CD8-positive, alpha-beta memory T cell (primary cell): ENCODE measurements at regions not wholly inside any gene's neighbourhood (a gene's known extent, or its start where the extent isn't known, plus 50 kb on each side); places are given as distances from the start of the nearest gene placed in this dataset.

Experiments
- CTCF ChIA-PET: fragments of 350-600 bp; sonication (Branson Sonifier 250); formaldehyde crosslinking; loops from one replicate; lab custom pipeline; 2021; ENCODE audit warnings: antibody characterized with exemption; lab: Charles Lee
- POLR2A ChIA-PET: fragments of 350-600 bp; sonication (Branson Sonifier 250); formaldehyde crosslinking; loops from one replicate; lab custom pipeline; 2021; ENCODE audit warnings: antibody characterized with exemption; lab: Charles Lee
- DNase-seq, 5 donors: peaks; one replicate each; pipeline versions ENCODE4 v3.0.0 to v3.0.0-alpha.2; 2020 to 2022; ENCODE audit warnings: mixed read lengths in 1 of 5
- H3K27ac ChIP-seq: one replicate; pipeline ENCODE4 v1.7.0; 2013; ENCODE audit warnings: low read depth, mild to moderate bottlenecking, low read length, moderate library complexity
- H3K27me3 ChIP-seq: 2 replicates; pipeline ENCODE4 v1.7.0; 2013; ENCODE audit warnings: low read length, mild to moderate bottlenecking; ENCODE audit not compliant: insufficient read depth, poor library complexity, severe bottlenecking
- H3K36me3 ChIP-seq: 2 replicates; pipeline ENCODE4 v1.7.0; 2013; ENCODE audit warnings: mild to moderate bottlenecking, low read length, moderate library complexity; ENCODE audit not compliant: insufficient read depth
- H3K4me1 ChIP-seq: 2 replicates; pipeline ENCODE4 v1.7.0; 2013; ENCODE audit warnings: mild to moderate bottlenecking, low read length, moderate library complexity; ENCODE audit not compliant: insufficient read depth
- H3K4me3 ChIP-seq: 2 replicates; pipeline ENCODE4 v1.7.0; 2013; ENCODE audit warnings: mild to moderate bottlenecking, low read length
- H3K9me3 ChIP-seq: 2 replicates; pipeline ENCODE4 v1.7.0; 2013; ENCODE audit warnings: mild to moderate bottlenecking, low read length
- H3K27ac Mint-ChIP-seq, 8 donors: one replicate each; pipeline ENCODE4 v1.8.0; 2020 to 2021; ENCODE audit warnings: mixed read lengths in 8 of 8, mild to moderate bottlenecking in 6 of 8, inconsistent platforms in 3 of 8, moderate library complexity in 3 of 8
- H3K27me3 Mint-ChIP-seq, 2 donors: one replicate each; pipeline ENCODE4 v1.8.0; 2020 to 2021; ENCODE audit warnings: mixed read lengths in 2 of 2, mild to moderate bottlenecking in 1 of 2, moderate library complexity in 1 of 2
- H3K36me3 Mint-ChIP-seq, 3 donors: one replicate each; pipeline ENCODE4 v1.8.0; 2020 to 2021; ENCODE audit warnings: mixed read lengths in 3 of 3, inconsistent platforms in 1 of 3, mild to moderate bottlenecking in 1 of 3
- H3K4me1 Mint-ChIP-seq, 3 donors: one replicate each; pipeline ENCODE4 v1.8.0; 2020 to 2021; ENCODE audit warnings: mixed read lengths in 3 of 3, inconsistent platforms in 1 of 3, mild to moderate bottlenecking in 1 of 3
- H3K4me3 Mint-ChIP-seq, 7 donors: one replicate each; pipeline ENCODE4 v1.8.0; 2020 to 2021; ENCODE audit warnings: mixed read lengths in 7 of 7, mild to moderate bottlenecking in 6 of 7, moderate library complexity in 4 of 7, inconsistent platforms in 2 of 7
- H3K9me3 Mint-ChIP-seq, 5 donors: one replicate each; pipeline ENCODE4 v1.8.0; 2020 to 2022; ENCODE audit warnings: mixed read lengths in 5 of 5, mild to moderate bottlenecking in 3 of 5, moderate library complexity in 2 of 5, inconsistent platforms in 1 of 5

GRCh38 chr20:51960047-51960675 lies 157.8 kb upstream of the SALL4 start:
- no peaks in the 10 kb centered on the region for H3K27me3 ChIP-seq
- no peak for DNase-seq
- peaks cover 0 to 8% (median 5%) of the 10 kb centered on the region in 3 donors for H3K4me1 Mint-ChIP-seq
- H3K27ac Mint-ChIP-seq, result no peak overlapping the region
- H3K4me3 ChIP-seq, result no peak overlapping the region
- H3K9me3 ChIP-seq, result no peaks in the 10 kb centered on the region
- no peaks in the 10 kb centered on the region for H3K36me3 Mint-ChIP-seq
- no peaks in the 10 kb centered on the region for H3K4me1 ChIP-seq
- H3K27ac ChIP-seq, result no peak overlapping the region
- ChIA-PET CTCF (no interaction called here), POLR2A (no interaction called here)
- peaks cover 5 to 24% of the 10 kb centered on the region in 2 donors for H3K27me3 Mint-ChIP-seq
- no peaks in the 10 kb centered on the region for H3K36me3 ChIP-seq
- no peak overlapping the region for H3K4me3 Mint-ChIP-seq
- no peaks in the 10 kb centered on the region for H3K9me3 Mint-ChIP-seq

- H3K4me1 ChIP-seq, result no peaks in the 10 kb centered on the region
- Mint-ChIP-seq H3K9me3 (no peaks in the 10 kb centered on the region), H3K27ac (no peak overlapping the region), H3K4me1 (peaks cover 0 to 8% (median 5%) of the 10 kb centered on the region in 3 donors), H3K27me3 (peaks cover 5 to 27% of the 10 kb centered on the region in 2 donors), H3K36me3 (no peaks in the 10 kb centered on the region), H3K4me3 (no peak overlapping the region)
- CTCF ChIA-PET, result no interaction called here
- no peak for DNase-seq
- POLR2A ChIA-PET, result no interaction called here
- H3K27ac ChIP-seq, result no peak overlapping the region
- H3K4me3 ChIP-seq, result no peak overlapping the region
- no peaks in the 10 kb centered on the region for H3K36me3 ChIP-seq
- no peaks in the 10 kb centered on the region for H3K9me3 ChIP-seq
- H3K27me3 ChIP-seq, result no peaks in the 10 kb centered on the region
Observed at GRCh38 chr20:51959066-51959542, 156.8 kb upstream of the SALL4 start.

GRCh38 chr20:51958099-51959065 lies 156.1 kb upstream of the SALL4 start:
- no peaks in the 10 kb centered on the region for H3K36me3 ChIP-seq
- CTCF ChIA-PET, result no interaction called here
- no peaks in the 10 kb centered on the region for H3K36me3 Mint-ChIP-seq

GRCh38 chr20:51955756-51956155 lies 153.4 kb upstream of the SALL4 start:
- H3K4me3 Mint-ChIP-seq, result no peak overlapping the region
- no peaks in the 10 kb centered on the region for H3K4me1 ChIP-seq
- DNase-seq, result no peak
- H3K36me3 ChIP-seq, result no peaks in the 10 kb centered on the region
- peaks cover 3 to 23% of the 10 kb centered on the region in 2 donors for H3K27me3 Mint-ChIP-seq
- no peaks in the 10 kb centered on the region for H3K9me3 ChIP-seq
- no peak overlapping the region for H3K27ac Mint-ChIP-seq
- POLR2A ChIA-PET, result no interaction called here
- H3K4me1 Mint-ChIP-seq, result peaks cover 0 to 8% (median 5%) of the 10 kb centered on the region in 3 donors
- H3K36me3 Mint-ChIP-seq, result no peaks in the 10 kb centered on the region
- H3K27me3 ChIP-seq, result no peaks in the 10 kb centered on the region
- CTCF ChIA-PET, result no interaction called here
- no peak overlapping the region for H3K4me3 ChIP-seq
- no peaks in the 10 kb centered on the region for H3K9me3 Mint-ChIP-seq
- H3K27ac ChIP-seq, result no peak overlapping the region

More at GRCh38 chr20:51958099-51959065, 156.1 kb upstream of the SALL4 start:
- Histone ChIP-seq H3K4me3 (no peak overlapping the region), H3K9me3 (no peaks in the 10 kb centered on the region), H3K27me3 (no peaks in the 10 kb centered on the region), H3K4me1 (no peaks in the 10 kb centered on the region), H3K27ac (no peak overlapping the region)
- Mint-ChIP-seq H3K27ac (peak overlapping the region in 1 of 8 donors; percentile 28), H3K9me3 (no peaks in the 10 kb centered on the region), H3K4me1 (peaks cover 0 to 8% (median 5%) of the 10 kb centered on the region in 3 donors), H3K4me3 (no peak overlapping the region), H3K27me3 (peaks cover 5 to 32% of the 10 kb centered on the region in 2 donors)
- DNase-seq, result no peak
- POLR2A ChIA-PET, result no interaction called here

- no peaks in the 10 kb centered on the region for H3K4me1 ChIP-seq
- no peak for DNase-seq
Observed at GRCh38 chr20:51953731-51954340, 151.5 kb upstream of the SALL4 start.

GRCh38 chr20:51950926-51951325 lies 148.6 kb upstream of the SALL4 start:
- Mint-ChIP-seq H3K9me3 (no peaks in the 10 kb centered on the region), H3K4me3 (no peak overlapping the region), H3K27ac (no peak overlapping the region), H3K4me1 (no peaks in the 10 kb centered on the region), H3K36me3 (no peaks in the 10 kb centered on the region), H3K27me3 (peaks cover 1 to 8% of the 10 kb centered on the region in 2 donors)
- H3K4me3 ChIP-seq, result no peak overlapping the region
- ChIA-PET CTCF (no interaction called here), POLR2A (no interaction called here)
- H3K9me3 ChIP-seq, result no peaks in the 10 kb centered on the region
- no peak for DNase-seq
- no peaks in the 10 kb centered on the region for H3K4me1 ChIP-seq
- no peak overlapping the region for H3K27ac ChIP-seq
- H3K27me3 ChIP-seq, result no peaks in the 10 kb centered on the region
- no peaks in the 10 kb centered on the region for H3K36me3 ChIP-seq

More at GRCh38 chr20:51953731-51954340, 151.5 kb upstream of the SALL4 start:
- H3K4me3 Mint-ChIP-seq, result no peak overlapping the region
- no peak overlapping the region for H3K27ac ChIP-seq
- H3K27ac Mint-ChIP-seq, result no peak overlapping the region
- no peaks in the 10 kb centered on the region for H3K9me3 Mint-ChIP-seq
- H3K27me3 Mint-ChIP-seq, result peaks cover 1 to 8% of the 10 kb centered on the region in 2 donors
- no peaks in the 10 kb centered on the region for H3K9me3 ChIP-seq
- H3K36me3 ChIP-seq, result no peaks in the 10 kb centered on the region
- ChIA-PET CTCF (no interaction called here), POLR2A (no interaction called here)
- no peak overlapping the region for H3K4me3 ChIP-seq
- no peaks in the 10 kb centered on the region for H3K36me3 Mint-ChIP-seq
- H3K27me3 ChIP-seq, result no peaks in the 10 kb centered on the region
- peaks cover 0 to 5% (median 3%) of the 10 kb centered on the region in 3 donors for H3K4me1 Mint-ChIP-seq

- H3K36me3 ChIP-seq, result no peaks in the 10 kb centered on the region
- Mint-ChIP-seq H3K36me3 (no peaks in the 10 kb centered on the region), H3K4me3 (no peak overlapping the region), H3K27ac (no peak overlapping the region), H3K27me3 (peaks cover 3% of the 10 kb centered on the region in 2 donors), H3K4me1 (no peaks in the 10 kb centered on the region), H3K9me3 (no peaks in the 10 kb centered on the region)
- H3K27ac ChIP-seq, result no peak overlapping the region
- no peaks in the 10 kb centered on the region for H3K9me3 ChIP-seq
- H3K4me1 ChIP-seq, result no peaks in the 10 kb centered on the region
- no peaks in the 10 kb centered on the region for H3K27me3 ChIP-seq
- CTCF ChIA-PET, result no interaction called here
- POLR2A ChIA-PET, result no interaction called here
- no peak for DNase-seq
- no peak overlapping the region for H3K4me3 ChIP-seq
Observed at GRCh38 chr20:51946586-51946985, 144.3 kb upstream of the SALL4 start.

- Mint-ChIP-seq H3K27me3 (peaks cover 3% of the 10 kb centered on the region in 2 donors), H3K9me3 (no peaks in the 10 kb centered on the region), H3K4me3 (no peak overlapping the region), H3K4me1 (no peaks in the 10 kb centered on the region), H3K36me3 (no peaks in the 10 kb centered on the region), H3K27ac (no peak overlapping the region)
- H3K27ac ChIP-seq, result no peak overlapping the region
- CTCF ChIA-PET, result no interaction called here
- H3K9me3 ChIP-seq, result no peaks in the 10 kb centered on the region
- POLR2A ChIA-PET, result no interaction called here
- H3K36me3 ChIP-seq, result no peaks in the 10 kb centered on the region
- no peaks in the 10 kb centered on the region for H3K4me1 ChIP-seq
- no peak for DNase-seq
- H3K27me3 ChIP-seq, result no peaks in the 10 kb centered on the region
- H3K4me3 ChIP-seq, result no peak overlapping the region
Observed at GRCh38 chr20:51945881-51946280, 143.6 kb upstream of the SALL4 start.
